HG02973 (cell line): ENCODE measurements at regions not wholly inside any gene's neighbourhood (a gene's known extent, or its start where the extent isn't known, plus 50 kb on each side); places are given as distances from the start of the nearest gene placed in this dataset.

Experiments
- ATAC-seq: cut with Tn5 transposase; IDR thresholded peaks from one replicate; pipeline ENCODE4 v1.9.1; 2021; ENCODE audit warnings: moderate library complexity; ENCODE audit not compliant: unreplicated experiment

- no peak for ATAC-seq
These were observed 270.0 kb downstream of the UACA start for GRCh38 chr15:70493376-70493775.

- peak; percentile 38 for ATAC-seq
These were observed 270.8 kb downstream of the UACA start for GRCh38 chr15:70492240-70493177.

DNA sequence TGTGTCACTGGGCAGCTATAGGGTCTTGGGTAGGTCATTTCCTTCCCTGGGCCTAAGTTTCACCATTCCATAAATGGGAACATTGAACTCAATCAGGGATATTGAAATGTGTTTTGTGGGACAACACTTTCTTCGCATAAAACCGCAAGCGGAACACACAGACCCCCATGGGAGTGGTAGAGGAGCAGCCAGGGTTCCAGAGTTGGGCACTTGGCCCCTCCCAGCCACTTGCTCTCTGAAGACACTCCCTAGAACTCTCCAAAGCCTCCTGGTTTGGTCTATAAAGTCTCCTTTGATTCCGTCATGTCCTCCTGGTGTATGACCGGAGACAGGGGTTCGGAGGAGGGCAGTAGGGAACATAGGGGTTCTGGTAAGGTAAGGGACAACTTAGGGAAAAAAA lies 271.7 kb downstream of the UACA start:
- ATAC-seq: no peak

GRCh38 chr15:70491201-70491621 lies 272.1 kb downstream of the UACA start:
- no peak for ATAC-seq

DNA sequence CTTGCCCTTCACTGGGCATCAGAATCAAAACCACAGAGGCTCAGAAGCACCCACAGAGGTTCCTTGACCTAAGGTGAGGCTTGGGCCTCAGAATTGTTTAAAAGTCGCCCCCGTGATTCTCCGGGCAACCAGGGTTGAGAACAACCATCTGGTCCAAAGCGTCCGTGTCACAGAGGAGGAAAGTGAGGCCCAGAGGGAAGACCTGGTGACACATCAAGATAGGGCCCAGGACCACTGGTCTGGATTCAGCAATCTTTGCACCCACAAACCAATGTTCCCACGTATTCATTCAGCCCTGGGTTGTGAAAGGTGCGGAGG lies 272.6 kb downstream of the UACA start:
- ATAC-seq: no peak

DNA sequence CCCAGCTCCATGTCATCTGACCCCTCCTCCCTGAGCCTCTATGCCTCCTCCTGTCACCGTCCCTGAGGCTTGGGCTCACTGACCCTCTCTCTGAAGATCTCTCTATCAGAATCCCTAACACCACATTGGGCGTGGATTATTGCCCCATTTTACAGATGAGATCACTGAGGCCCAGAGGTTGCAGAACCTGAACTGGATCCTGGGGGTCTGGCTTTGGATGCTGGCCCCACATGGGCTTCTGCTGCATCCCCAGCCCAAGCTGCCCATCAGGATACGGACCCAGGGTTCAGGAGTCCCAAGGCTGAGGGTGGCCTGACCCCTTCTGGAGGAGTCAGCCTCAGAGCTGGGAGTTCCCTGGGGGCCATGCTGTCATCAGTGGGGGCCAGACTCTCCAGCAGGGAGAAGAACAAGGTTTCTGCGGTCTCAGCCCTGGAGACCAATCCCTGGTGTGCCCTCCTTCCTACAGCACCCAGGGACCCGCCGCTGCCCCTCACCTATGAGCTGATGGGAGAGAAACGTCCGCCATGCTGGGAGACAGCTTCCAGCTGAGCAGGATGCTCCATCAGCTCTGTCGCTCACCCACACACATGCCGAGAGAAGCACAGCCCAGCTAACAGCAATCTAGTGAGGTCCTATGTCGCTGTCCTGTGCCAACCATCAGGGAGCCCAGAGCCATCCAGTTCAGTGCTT lies 273.1 kb downstream of the UACA start:
- no peak for ATAC-seq

DNA sequence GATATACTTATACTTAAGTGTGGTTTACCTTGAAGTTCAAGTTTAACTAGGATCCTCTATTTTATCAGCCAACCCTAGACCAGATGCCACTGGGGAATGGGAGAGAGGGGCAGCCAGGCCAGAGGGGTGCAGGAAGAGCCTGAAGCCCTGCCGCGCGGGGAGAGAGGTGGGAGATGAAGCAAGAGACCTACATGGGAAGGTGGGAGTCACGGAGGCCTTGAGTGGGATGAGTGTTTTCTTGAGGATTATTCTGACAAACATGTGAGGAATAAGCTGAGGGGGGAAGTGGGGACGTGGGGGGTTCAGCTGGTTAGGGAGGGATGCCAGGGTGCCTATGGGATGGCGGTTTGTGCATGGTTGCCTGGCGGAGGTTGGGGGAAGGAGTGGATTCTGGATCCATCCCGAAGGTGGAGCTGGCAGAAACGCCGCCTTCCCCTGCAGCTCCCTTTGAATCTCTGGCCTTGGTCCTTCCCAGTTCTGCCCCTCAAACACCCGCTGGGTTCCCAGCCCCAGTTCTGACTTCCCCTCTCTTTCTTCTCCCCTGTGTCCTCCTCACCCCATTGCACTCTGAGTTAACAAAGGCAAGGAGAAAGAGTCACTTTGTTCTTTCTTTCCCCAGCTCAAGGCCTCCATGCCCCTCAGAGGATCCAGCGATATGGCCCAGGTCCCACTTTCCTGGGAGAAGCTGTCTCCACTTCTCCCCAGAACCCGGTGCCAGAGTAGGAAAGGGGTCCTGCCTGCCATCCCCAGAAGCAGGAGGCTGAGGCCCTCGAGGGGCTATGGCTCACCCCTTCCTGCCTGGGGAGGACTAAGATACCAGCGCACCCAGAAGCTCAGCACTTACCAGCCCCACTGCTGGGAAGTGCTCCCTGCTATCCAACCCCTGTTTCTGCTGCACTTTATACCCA lies 274.2 kb downstream of the UACA start:
- ATAC-seq: no peak

DNA sequence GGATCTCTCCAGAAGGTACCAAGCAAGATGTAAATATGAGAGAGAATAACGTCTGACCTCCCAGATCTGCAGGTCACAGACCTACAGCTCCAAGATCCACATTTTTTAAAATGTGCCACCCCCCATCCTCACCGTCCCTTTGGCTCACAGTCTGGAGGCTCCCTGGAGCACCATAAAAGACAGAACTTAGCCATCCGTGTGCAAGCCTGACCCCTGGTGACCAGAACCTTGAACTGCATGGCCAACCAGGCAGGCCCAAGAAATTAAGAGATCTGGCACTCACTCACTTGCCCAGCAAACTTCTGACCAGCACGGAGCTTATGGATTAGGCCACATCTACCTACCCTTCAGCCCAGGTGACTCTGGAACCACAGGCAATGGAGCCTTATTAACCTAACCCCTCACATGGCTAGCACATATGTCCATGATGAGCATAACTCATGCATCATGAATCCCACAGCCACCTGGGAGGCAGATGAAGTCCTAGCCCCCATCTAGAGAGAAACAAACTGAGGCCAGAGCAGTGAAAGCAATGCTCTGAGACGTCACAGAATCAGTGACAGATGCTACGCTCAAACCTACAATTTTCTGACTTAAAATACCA lies 275.3 kb downstream of the UACA start:
- no peak for ATAC-seq

- ATAC-seq: no peak
These were observed 276.0 kb downstream of the UACA start for GRCh38 chr15:70487387-70487740.

DNA sequence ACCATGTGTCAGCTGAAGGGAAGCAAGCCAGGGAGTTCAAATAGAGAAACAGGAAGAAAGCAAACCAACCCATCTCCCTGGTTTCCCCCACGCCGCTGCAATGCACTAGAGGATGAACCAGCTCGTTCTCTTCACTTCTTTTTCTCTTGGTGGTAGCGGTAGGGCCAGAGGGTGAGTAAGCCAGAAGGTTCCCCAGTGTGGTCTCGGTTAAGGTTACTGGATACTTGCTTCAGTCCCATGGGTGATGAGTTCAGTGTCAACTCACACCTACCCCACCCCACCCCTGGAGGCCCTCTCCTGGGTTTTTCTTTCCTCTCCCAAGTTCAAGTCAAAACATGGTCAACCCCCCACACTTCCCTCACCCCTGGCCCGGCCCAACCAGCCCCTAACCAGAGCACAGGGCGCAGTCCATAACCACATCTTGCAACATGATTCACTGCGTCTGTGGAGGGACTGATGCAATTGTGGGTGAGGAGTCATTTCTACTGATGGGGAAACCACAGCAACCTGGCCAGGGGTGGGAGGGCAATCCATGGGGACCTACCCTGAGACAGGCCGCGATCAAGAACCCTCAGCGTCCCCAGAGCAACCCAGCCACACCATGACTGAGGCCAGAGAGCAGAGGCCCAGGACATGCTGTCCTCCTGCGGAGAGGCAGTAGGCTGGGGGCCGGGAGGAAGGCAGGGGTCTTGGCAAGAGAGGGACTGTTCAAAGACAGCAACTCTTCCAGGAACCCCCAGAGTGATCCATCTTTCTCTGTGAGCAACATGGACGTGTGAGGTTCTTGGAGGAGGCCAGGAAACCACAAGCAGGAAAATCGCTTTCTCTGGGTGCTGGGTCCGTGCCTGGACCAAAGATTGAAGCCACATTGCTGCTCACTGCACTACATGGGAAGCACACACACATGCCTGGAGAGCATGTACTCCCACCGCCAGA lies 276.6 kb downstream of the UACA start:
- peak; percentile 54 for ATAC-seq

GRCh38 chr15:70486012-70486411 lies 277.3 kb downstream of the UACA start:
- ATAC-seq: no peak

- no peak for ATAC-seq
These were observed 278.4 kb downstream of the UACA start for GRCh38 chr15:70484993-70485392.

GRCh38 chr15:70483513-70483912 lies 279.8 kb downstream of the UACA start:
- ATAC-seq: no peak

DNA sequence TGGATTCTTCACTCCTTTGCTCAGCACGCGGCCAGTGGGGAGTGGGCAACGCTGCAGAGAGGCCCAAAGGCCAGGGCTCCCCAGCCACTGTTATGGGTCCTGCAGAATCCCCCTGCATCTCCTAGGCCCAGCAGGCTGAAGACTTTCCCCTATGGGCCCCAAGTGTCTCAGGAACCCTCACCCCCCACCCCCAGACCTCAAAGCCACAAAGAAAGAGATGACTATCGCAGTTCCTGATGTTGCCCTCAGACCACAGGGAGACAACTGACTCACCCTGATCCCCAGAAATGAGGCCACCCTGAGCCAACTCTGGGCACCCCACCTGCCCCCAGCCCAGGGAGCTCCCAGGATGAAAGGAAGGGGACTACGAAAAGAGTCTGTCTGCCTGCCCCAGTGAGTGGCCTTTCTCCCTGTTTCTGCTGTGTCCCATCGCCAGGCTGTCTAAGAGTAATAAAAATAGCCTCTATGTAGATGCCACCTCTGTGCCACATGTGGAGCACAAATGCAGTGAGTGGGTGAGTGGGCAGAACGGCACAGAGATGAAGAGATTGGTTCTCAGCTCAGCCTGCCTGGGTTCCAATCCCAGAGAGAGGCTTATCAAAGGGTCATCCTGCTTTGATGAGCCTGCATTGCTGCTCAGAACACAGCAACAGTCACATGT lies 283.0 kb downstream of the UACA start:
- no peak for ATAC-seq

- no peak for ATAC-seq
These were observed 283.6 kb downstream of the UACA start for GRCh38 chr15:70479785-70480184.

DNA sequence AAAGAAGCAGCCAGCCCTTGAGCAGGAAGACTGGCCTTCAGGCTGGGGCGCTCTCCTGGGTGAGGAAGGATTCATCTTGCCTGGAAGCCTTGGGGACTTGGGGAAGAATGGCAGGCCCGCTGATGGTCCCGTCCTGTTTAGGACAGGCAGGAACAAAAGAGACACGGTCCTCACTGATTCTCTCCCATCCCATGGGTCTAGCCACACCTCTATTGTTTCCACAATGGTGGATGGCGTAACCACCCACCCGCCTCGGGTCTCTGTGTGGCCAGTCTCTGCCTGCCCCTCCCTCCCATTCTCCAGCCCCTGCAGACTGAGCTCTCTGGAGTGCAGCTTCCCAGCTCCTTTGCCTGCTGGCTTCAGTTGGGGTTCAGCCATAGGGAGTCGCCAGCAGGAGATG lies 284.3 kb downstream of the UACA start:
- no peak for ATAC-seq

DNA sequence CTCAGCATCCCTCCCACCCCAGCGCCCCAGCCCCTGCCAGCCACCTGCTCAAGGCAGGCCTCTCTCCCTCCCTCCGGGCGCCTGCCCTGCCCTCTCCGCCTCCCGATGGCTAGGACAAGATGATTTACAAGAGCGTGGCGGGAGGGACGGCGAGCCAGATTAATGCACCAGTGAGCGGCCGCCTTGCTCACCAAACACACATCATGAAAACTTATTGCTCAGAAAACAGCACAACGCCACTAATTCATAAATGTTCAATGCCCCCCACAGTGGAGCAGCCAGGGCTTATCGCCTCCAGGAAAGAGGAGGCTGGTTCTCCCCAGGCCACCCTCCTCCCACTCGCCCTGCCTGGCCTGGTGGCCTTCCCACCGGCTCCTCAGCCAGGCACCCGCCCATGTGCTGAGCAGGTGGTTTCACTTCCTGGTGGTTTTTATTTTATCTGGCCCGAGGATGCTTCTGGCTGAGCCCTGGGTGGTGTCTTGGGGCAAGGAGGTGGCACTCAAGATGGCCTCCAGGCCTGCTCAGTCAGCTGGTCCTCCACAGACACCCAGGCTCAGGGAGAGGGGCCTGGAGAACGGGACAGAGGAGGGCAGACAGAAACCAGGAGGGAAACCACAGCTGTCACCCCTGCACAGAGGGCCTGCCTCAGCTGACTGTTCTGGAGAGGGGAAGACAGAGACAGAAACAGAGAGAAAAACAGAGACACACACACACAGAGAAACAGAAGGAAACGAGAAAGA lies 284.9 kb downstream of the UACA start:
- ATAC-seq: no peak

GRCh38 chr15:70477750-70478250 lies 285.6 kb downstream of the UACA start:
- no peak for ATAC-seq

DNA sequence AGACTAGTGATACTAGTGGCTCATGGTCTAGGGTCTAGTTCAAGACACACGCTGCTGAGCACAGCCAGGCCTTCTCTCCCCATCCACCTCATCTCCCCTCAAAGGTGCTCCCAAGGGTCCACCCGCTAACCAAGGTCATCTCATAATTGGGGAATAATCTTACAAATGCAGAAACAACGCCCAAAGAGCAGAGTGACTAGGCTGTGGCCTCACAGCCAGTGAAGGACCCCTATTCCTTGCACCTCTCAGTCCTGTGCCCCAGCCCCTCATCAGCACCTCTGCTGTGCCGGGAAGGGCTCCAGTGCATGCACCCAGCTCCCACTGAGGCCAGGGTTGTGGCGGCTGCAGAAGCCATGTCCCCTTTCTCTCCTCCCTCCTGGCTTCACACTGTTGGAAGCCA lies 286.9 kb downstream of the UACA start:
- ATAC-seq: no peak
